ENCODE measurements at regions not wholly inside any gene's neighbourhood (a gene's known extent, or its start where the extent isn't known, plus 50 kb on each side); places are given as distances from the start of the nearest gene placed in this dataset.

DNA sequence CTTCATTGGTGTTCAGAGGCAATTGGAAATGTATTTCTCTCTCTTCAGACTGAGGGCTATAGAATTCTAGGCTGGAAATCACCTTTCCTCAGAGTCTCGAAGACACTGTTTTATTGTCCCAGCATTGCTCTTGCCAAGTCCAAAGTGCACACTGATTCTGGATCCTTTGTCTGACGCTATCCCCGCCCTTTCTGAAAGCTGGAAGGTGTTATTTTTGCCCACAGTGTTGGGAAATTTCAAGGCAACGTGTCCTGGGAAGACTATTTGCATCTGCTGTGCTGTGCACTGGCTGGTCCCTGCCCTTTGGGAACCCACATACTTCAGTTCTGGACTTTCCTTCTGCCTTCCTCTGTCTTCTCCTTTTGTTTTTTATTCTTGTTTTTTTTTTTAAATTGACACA is 190.8 kb downstream of the SH3BP4 start:
- H3K4me3 ChIP-seq: no peak overlapping the region
- H3K9me2 ChIP-seq (replicated peaks; ENCODE audit: insufficient read depth): no peaks in the 10 kb centered on the region
- TF ChIP-seq EZH2phosphoT487 (IDR thresholded peaks at IDR 0.05; ENCODE audit: low read depth, severe bottlenecking, unreplicated experiment): no peak
- TF ChIP-seq EZH2 (IDR thresholded peaks at IDR 0.05; ENCODE audit: borderline replicate concordance): no peak
- TF ChIP-seq, protein P1, sequence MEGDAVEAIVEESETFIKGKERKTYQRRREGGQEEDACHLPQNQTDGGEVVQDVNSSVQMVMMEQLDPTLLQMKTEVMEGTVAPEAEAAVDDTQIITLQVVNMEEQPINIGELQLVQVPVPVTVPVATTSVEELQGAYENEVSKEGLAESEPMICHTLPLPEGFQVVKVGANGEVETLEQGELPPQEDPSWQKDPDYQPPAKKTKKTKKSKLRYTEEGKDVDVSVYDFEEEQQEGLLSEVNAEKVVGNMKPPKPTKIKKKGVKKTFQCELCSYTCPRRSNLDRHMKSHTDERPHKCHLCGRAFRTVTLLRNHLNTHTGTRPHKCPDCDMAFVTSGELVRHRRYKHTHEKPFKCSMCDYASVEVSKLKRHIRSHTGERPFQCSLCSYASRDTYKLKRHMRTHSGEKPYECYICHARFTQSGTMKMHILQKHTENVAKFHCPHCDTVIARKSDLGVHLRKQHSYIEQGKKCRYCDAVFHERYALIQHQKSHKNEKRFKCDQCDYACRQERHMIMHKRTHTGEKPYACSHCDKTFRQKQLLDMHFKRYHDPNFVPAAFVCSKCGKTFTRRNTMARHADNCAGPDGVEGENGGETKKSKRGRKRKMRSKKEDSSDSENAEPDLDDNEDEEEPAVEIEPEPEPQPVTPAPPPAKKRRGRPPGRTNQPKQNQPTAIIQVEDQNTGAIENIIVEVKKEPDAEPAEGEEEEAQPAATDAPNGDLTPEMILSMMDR (IDR thresholded peaks at IDR 0.05; ENCODE audit: poor library complexity): no peak
- 64% methylated on average over 4 of the region's 4 CpGs for WGBS (ENCODE audit: low lambda C conversion rate, missing lambda C conversion rate)
- H3K27ac ChIP-seq: peak overlapping the region; percentile 73
- peak; percentile 71 for DNase-seq (ENCODE audit: low spot score)
- no peaks in the 10 kb centered on the region for H3K79me2 ChIP-seq
- H3K27me3 ChIP-seq: peaks cover 3% of the 10 kb centered on the region
- H4K20me1 ChIP-seq (ENCODE audit: insufficient read depth, poor library complexity, severe bottlenecking): no peaks in the 10 kb centered on the region
- H3K4me1 ChIP-seq (ENCODE audit: insufficient read depth): no peaks in the 10 kb centered on the region
- H3K9me3 ChIP-seq (ENCODE audit: low read depth): no peaks in the 10 kb centered on the region
- no peak overlapping the region for H3K4me2 ChIP-seq
- H3K36me3 ChIP-seq (replicated peaks; ENCODE audit: insufficient read depth, low read depth): no peaks in the 10 kb centered on the region
- no peak overlapping the region for H2AFZ ChIP-seq

DNA sequence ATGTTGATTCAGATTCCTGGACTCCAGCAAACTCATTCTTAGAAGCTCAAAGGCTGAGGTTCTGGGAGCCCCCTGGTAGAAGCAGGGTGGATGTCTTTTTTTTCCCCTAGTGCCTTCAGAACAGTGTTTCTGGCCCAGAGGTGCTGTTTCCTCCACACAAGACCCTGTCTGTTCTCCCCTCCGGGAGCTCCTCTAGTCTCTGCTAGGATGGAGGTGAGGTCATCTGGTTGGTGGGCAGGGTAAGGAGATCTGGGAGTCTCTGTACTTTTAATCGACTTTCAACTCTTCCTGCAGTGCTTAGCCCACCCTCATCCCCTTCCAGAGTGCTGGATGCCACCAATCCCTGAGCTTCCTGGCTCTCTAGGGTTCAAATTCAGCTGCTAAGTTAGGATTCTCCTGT is 192.0 kb downstream of the SH3BP4 start:
- Histone ChIP-seq H2AFZ (no peak overlapping the region), H3K4me1 (ENCODE audit: insufficient read depth) (no peaks in the 10 kb centered on the region), H3K27me3 (peaks cover 3% of the 10 kb centered on the region), H3K79me2 (no peaks in the 10 kb centered on the region), H3K27ac (no peak overlapping the region), H3K9me3 (ENCODE audit: low read depth) (no peaks in the 10 kb centered on the region), H3K36me3 (replicated peaks; ENCODE audit: insufficient read depth, low read depth) (no peaks in the 10 kb centered on the region), H4K20me1 (ENCODE audit: insufficient read depth, poor library complexity, severe bottlenecking) (no peaks in the 10 kb centered on the region), H3K9me2 (replicated peaks; ENCODE audit: insufficient read depth) (no peaks in the 10 kb centered on the region), H3K4me2 (no peak overlapping the region), H3K4me3 (no peak overlapping the region)
- TF ChIP-seq EZH2 (IDR thresholded peaks at IDR 0.05; ENCODE audit: borderline replicate concordance): no peak
- no peak for TF ChIP-seq EZH2phosphoT487 (IDR thresholded peaks at IDR 0.05; ENCODE audit: low read depth, severe bottlenecking, unreplicated experiment)
- TF ChIP-seq, protein P1 (IDR thresholded peaks at IDR 0.05; ENCODE audit: poor library complexity): no peak
- WGBS (ENCODE audit: low lambda C conversion rate, missing lambda C conversion rate): 66% methylated on average over 2 of the region's 2 CpGs
- DNase-seq (ENCODE audit: low spot score): no peak

DNA sequence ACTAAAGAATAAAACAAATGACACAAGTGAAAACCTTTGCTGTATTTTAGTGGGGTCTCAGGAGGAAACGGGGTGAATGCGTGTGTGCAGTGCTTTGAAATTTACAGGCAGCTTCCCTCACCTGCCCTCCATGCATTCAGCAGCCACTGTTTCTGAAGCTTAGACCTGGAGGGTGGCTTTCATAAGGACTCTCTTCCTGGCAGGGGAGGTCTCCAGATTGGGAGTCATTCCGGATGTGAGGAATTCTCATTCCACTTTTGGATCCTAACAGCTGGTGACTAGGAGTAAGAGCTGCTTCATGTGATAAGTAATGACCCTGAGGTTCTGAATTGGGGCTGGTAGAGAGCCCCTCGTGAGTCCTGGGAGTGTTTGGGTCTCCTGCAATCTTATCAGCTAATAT is 192.5 kb downstream of the SH3BP4 start:
- Histone ChIP-seq H3K4me3 (no peak overlapping the region), H3K4me1 (ENCODE audit: insufficient read depth) (no peaks in the 10 kb centered on the region), H3K79me2 (no peaks in the 10 kb centered on the region), H3K27ac (no peak overlapping the region), H4K20me1 (ENCODE audit: insufficient read depth, poor library complexity, severe bottlenecking) (no peaks in the 10 kb centered on the region), H3K36me3 (replicated peaks; ENCODE audit: insufficient read depth, low read depth) (no peaks in the 10 kb centered on the region), H3K9me3 (ENCODE audit: low read depth) (no peaks in the 10 kb centered on the region), H3K27me3 (peaks cover 3% of the 10 kb centered on the region), H2AFZ (no peak overlapping the region), H3K9me2 (replicated peaks; ENCODE audit: insufficient read depth) (no peaks in the 10 kb centered on the region), H3K4me2 (no peak overlapping the region)
- WGBS (ENCODE audit: low lambda C conversion rate, missing lambda C conversion rate): 81% methylated on average over 4 of the region's 4 CpGs
- TF ChIP-seq EZH2phosphoT487 (IDR thresholded peaks at IDR 0.05; ENCODE audit: low read depth, severe bottlenecking, unreplicated experiment) (no peak), EZH2 (IDR thresholded peaks at IDR 0.05; ENCODE audit: borderline replicate concordance) (no peak)
- TF ChIP-seq, protein P1 (IDR thresholded peaks at IDR 0.05; ENCODE audit: poor library complexity): no peak
- no peak for DNase-seq (ENCODE audit: low spot score)

DNA sequence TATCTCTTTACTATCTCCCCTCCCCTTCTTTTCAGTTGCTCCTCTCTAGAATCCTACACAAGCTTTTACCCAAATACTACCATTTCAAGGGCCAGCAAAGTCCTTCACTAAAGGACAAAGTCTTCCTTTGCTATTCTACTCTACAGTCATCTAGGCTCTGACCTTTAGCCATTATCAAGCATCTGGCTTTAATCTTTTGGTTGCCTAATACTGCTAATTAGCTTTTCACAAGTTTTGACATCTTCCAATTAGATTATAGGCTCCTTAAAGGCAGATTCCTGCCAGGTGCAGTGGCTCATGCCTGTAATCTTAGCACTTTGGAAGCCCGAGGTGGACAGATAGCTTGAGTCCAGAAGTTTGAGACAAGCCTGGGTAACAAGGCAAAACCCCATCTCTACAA is 194.4 kb downstream of the SH3BP4 start:
- WGBS (ENCODE audit: low lambda C conversion rate, missing lambda C conversion rate): 62% methylated on average over 1 of the region's 1 CpG
- no peak for DNase-seq (ENCODE audit: low spot score)
- H3K4me1 ChIP-seq (ENCODE audit: insufficient read depth): no peaks in the 10 kb centered on the region
- H3K4me2 ChIP-seq: no peak overlapping the region
- no peaks in the 10 kb centered on the region for H3K9me2 ChIP-seq (replicated peaks; ENCODE audit: insufficient read depth)
- H4K20me1 ChIP-seq (ENCODE audit: insufficient read depth, poor library complexity, severe bottlenecking): no peaks in the 10 kb centered on the region
- no peak overlapping the region for H3K4me3 ChIP-seq
- TF ChIP-seq, protein P1 (IDR thresholded peaks at IDR 0.05; ENCODE audit: poor library complexity): no peak
- TF ChIP-seq EZH2 (IDR thresholded peaks at IDR 0.05; ENCODE audit: borderline replicate concordance): no peak
- TF ChIP-seq EZH2phosphoT487 (IDR thresholded peaks at IDR 0.05; ENCODE audit: low read depth, severe bottlenecking, unreplicated experiment): no peak
- H3K27ac ChIP-seq: no peak overlapping the region
- no peaks in the 10 kb centered on the region for H3K79me2 ChIP-seq
- H3K9me3 ChIP-seq (ENCODE audit: low read depth): no peaks in the 10 kb centered on the region
- H3K36me3 ChIP-seq (replicated peaks; ENCODE audit: insufficient read depth, low read depth): no peaks in the 10 kb centered on the region
- H2AFZ ChIP-seq: no peak overlapping the region
- H3K27me3 ChIP-seq: peaks cover 3% of the 10 kb centered on the region

Measured in hepatocyte (in vitro differentiated cells).